Stomach (tissue), 4 donors: ENCODE measurements at regions not wholly inside any gene's neighbourhood (a gene's known extent, or its start where the extent isn't known, plus 50 kb on each side); places are given as distances from the start of the nearest gene placed in this dataset.

Experiments
- CTCF ChIP-seq, 7 experiments: fragments of 450-650 bp in 4 of 7; fragments of 200-600 bp in 3 of 7; sonication (generic) in 3 of 7; IDR thresholded peaks; one replicate each; pipeline ENCODE4 v1.5.1; 2016 to 2019; ENCODE audit warnings: antibody characterized with exemption in 7 of 7, control low read depth in 2 of 7, mild to moderate bottlenecking in 1 of 7
- POLR2AphosphoS5 ChIP-seq, 3 donors: sonication (generic); formaldehyde crosslinking; IDR thresholded peaks; one replicate each; pipeline ENCODE4 v1.6.1; 2016; ENCODE audit warnings: antibody characterized with exemption in 3 of 3

DNA sequence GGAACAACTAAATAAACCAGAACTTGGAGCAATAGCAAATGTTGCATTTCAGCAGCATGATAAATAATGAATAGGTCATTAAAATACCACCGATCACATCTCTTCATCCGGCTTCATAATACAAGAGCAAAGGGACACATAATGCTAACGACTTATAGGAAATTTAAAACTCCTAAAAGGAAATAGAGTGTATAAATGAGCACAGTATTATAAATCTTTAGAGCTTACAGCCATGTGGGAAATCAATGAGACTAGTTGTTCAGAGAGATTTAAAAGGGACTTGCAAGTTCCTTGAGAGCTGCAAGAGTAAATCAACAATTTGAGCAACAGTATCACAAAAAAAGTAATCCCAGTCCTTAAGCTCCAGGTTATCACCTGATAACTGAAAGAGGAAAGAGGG is 677.0 kb downstream of the PLOD2 start:
- no peak for TF ChIP-seq POLR2AphosphoS5 (IDR thresholded peaks at IDR 0.05)
- no peak for TF ChIP-seq CTCF (IDR thresholded peaks at IDR 0.05)
